ENCODE measurements at regions not wholly inside any gene's neighbourhood (a gene's known extent, or its start where the extent isn't known, plus 50 kb on each side); places are given as distances from the start of the nearest gene placed in this dataset.

DNA sequence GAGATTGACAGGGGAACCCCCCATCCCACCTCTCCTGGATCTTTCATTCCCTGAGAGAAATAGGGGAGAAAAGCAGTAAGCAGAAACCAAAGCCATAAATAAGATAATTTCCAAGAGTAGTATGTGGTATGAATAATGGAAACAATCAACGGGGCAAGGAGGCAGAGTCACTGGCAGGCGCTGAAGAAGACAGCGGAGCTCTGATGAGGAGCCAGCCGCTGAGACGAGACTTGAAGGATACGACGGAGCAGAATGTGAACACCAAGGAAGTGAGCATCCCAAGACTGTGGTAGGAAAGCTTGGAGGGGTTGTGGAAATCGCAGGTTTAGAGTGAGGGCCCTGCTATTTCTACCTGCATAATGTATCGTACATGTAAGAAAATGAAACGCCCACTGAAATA is 93.6 kb upstream of the CBLN2 start:
- CTCF ChIA-PET, result no interaction called here
- DNase-seq, result no peak

GRCh38 chr18:72637299-72637698 is 93.2 kb upstream of the CBLN2 start:
- Mint-ChIP-seq H3K36me3 (no peaks in the 10 kb centered on the region), H3K4me1 (ENCODE audit: low read depth) (peaks cover 2% of the 10 kb centered on the region), H3K4me3 (no peak overlapping the region), H3K27ac (no peak overlapping the region), H3K27me3 (no peaks in the 10 kb centered on the region), H3K9me3 (peaks cover 4% of the 10 kb centered on the region)
- intact Hi-C loops (cut with micrococcal nuclease), result no loop called here
- ChIA-PET POLR2A (no interaction called here), CTCF (no interaction called here)
- DNase-seq, result no peak

More for the DNA sequence above, 93.6 kb upstream of the CBLN2 start:
- intact Hi-C loops (cut with micrococcal nuclease), result no loop called here
- Mint-ChIP-seq H3K4me3 (no peak overlapping the region), H3K27me3 (no peaks in the 10 kb centered on the region), H3K27ac (no peak overlapping the region), H3K36me3 (no peaks in the 10 kb centered on the region), H3K4me1 (ENCODE audit: low read depth) (peaks cover 2% of the 10 kb centered on the region), H3K9me3 (peaks cover 4% of the 10 kb centered on the region)
- POLR2A ChIA-PET, result no interaction called here

DNA sequence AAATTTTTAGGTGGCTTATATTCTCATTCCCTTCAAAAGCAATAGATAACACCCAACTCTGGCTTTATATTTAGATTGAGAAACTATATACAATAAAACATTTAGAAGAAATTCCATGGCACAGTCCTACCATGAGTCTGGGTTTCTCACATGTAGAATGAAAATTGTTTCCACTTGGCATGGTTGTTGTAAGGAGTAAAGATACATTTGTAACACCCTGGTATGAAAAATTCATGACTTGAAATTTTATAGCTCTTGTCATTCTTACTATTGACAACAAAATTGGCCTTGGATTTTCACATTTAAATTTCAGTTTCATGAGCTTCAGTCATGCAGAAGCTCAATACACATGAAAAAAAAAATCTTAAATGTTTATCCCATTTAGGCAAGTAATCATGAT is 92.5 kb upstream of the CBLN2 start:
- no peak for DNase-seq
- peaks cover 2% of the 10 kb centered on the region for H3K4me1 Mint-ChIP-seq (ENCODE audit: low read depth)
- intact Hi-C loops (cut with micrococcal nuclease), result no loop called here
- ChIA-PET POLR2A (no interaction called here), CTCF (no interaction called here)
- no peaks in the 10 kb centered on the region for H3K27me3 Mint-ChIP-seq
- H3K4me3 Mint-ChIP-seq, result no peak overlapping the region
- H3K36me3 Mint-ChIP-seq, result no peaks in the 10 kb centered on the region
- peaks cover 4% of the 10 kb centered on the region for H3K9me3 Mint-ChIP-seq
- H3K27ac Mint-ChIP-seq, result no peak overlapping the region

DNA sequence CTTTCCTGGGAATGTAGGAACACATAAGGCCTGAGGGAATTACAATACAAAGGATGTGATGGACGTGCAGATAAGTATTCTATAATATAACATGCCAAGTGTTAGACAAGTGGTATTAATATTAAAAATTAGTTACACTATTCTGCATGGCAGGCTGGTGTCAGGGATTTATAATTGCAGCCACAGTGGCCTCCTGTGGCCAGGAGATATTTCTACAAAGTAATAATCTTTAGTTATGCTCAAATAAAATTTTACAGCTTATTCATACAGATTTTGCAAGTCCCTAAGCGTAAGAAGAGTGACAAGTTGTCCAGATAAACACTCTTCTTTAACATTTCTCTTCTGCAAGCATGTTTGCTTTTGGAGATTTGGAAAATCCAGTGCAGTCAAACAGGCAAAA is 90.4 kb upstream of the CBLN2 start:
- CTCF ChIA-PET, result no interaction called here
- H3K27ac Mint-ChIP-seq, result no peak overlapping the region
- peaks cover 4% of the 10 kb centered on the region for H3K9me3 Mint-ChIP-seq
- no peaks in the 10 kb centered on the region for H3K36me3 Mint-ChIP-seq
- no peaks in the 10 kb centered on the region for H3K4me1 Mint-ChIP-seq (ENCODE audit: low read depth)
- intact Hi-C loops (cut with micrococcal nuclease), result no loop called here
- no peaks in the 10 kb centered on the region for H3K27me3 Mint-ChIP-seq
- no peak for DNase-seq
- H3K4me3 Mint-ChIP-seq, result no peak overlapping the region
- POLR2A ChIA-PET, result no interaction called here

DNA sequence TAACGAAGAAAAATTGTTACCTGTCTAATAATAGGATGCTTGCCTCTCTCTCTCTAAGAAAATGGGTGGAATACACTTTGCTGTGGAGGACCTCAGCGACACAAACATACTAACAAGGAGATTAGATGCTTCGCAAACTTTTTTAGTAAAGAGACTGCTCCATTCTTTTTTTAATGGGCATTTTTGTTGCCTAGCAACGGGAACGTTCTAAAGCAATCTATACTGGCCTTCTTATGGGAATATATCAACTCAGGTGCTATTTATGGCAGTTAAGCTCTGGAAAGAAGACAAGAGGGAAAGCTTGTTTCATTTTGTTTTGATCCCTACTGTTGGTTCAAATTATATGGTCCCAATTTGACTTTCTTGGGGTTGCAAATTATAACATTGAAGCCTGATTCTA is 86.8 kb upstream of the CBLN2 start:
- H3K36me3 Mint-ChIP-seq, result no peaks in the 10 kb centered on the region
- H3K4me3 Mint-ChIP-seq, result no peak overlapping the region
- no peaks in the 10 kb centered on the region for H3K27me3 Mint-ChIP-seq
- ChIA-PET POLR2A (no interaction called here), CTCF (no interaction called here)
- H3K27ac Mint-ChIP-seq, result no peak overlapping the region
- no peaks in the 10 kb centered on the region for H3K4me1 Mint-ChIP-seq (ENCODE audit: low read depth)
- intact Hi-C loops (cut with micrococcal nuclease), result no loop called here
- H3K9me3 Mint-ChIP-seq, result no peaks in the 10 kb centered on the region
- no peak for DNase-seq

- ChIA-PET POLR2A (no interaction called here), CTCF (no interaction called here)
- Mint-ChIP-seq H3K27ac (no peak overlapping the region), H3K9me3 (no peaks in the 10 kb centered on the region), H3K4me1 (ENCODE audit: low read depth) (no peaks in the 10 kb centered on the region), H3K4me3 (no peak overlapping the region), H3K27me3 (no peaks in the 10 kb centered on the region), H3K36me3 (no peaks in the 10 kb centered on the region)
- intact Hi-C loops (cut with micrococcal nuclease), result no loop called here
- no peak for DNase-seq
Observed at GRCh38 chr18:72623444-72623843, 79.3 kb upstream of the CBLN2 start.

DNA sequence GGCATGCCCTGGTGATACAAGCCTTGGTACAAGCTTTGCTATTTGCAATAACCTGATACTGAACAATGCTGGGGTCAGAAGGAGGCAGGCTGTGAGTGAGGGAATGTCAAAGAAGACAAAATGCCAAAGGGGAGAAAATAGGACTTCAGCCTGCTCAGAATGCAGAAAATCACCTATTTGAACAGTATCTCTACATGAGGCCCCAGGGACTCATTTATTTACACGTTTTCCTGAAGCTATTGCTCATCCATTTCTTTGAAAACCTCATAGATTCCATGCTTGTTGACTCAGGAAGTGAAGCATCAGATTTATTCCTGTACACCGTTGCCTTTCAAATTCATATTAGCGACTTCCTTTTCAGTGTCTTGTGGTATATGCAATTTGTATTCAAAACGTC is 69.4 kb upstream of the CBLN2 start:
- CTCF ChIA-PET, result no interaction called here
- POLR2A ChIA-PET, result no interaction called here
- Mint-ChIP-seq H3K36me3 (no peaks in the 10 kb centered on the region), H3K4me1 (ENCODE audit: low read depth) (no peaks in the 10 kb centered on the region), H3K27ac (no peak overlapping the region), H3K27me3 (no peaks in the 10 kb centered on the region), H3K4me3 (no peak overlapping the region), H3K9me3 (peaks cover 2% of the 10 kb centered on the region)
- intact Hi-C loops (cut with micrococcal nuclease), result no loop called here
- DNase-seq, result no peak

GRCh38 chr18:72612894-72613533 is 68.9 kb upstream of the CBLN2 start:
- Mint-ChIP-seq H3K36me3 (no peaks in the 10 kb centered on the region), H3K27ac (no peak overlapping the region), H3K4me1 (ENCODE audit: low read depth) (no peaks in the 10 kb centered on the region), H3K9me3 (peaks cover 2% of the 10 kb centered on the region), H3K27me3 (no peaks in the 10 kb centered on the region), H3K4me3 (no peak overlapping the region)
- intact Hi-C loops (cut with micrococcal nuclease), result no loop called here
- POLR2A ChIA-PET, result no interaction called here
- DNase-seq, result no peak
- CTCF ChIA-PET, result no interaction called here

DNA sequence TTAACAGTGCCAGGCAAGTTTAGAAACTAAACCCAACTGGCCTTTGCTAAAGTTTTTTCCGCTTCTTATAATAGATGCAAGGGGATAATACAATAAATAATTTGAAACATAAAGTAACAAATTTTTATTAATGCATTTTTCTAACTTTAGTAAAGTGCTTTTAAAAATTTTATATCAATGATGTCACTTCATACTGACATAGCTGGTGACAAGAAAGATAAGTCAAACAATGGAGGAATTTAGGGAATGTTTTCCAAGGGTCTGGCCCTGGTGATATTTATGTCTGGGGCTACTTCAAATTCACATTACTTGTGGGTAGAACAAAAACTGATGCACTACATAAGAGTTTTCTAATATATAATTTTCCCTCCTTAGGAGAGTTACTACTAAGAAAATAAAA is 61.2 kb upstream of the CBLN2 start:
- ChIA-PET CTCF (no interaction called here), POLR2A (no interaction called here)
- intact Hi-C loops (cut with micrococcal nuclease), result no loop called here
- H3K9me3 Mint-ChIP-seq, result peaks cover 7% of the 10 kb centered on the region
- H3K4me3 Mint-ChIP-seq, result no peak overlapping the region
- no peak overlapping the region for H3K27ac Mint-ChIP-seq
- no peaks in the 10 kb centered on the region for H3K4me1 Mint-ChIP-seq (ENCODE audit: low read depth)
- no peaks in the 10 kb centered on the region for H3K36me3 Mint-ChIP-seq
- H3K27me3 Mint-ChIP-seq, result no peaks in the 10 kb centered on the region
- no peak for DNase-seq

GRCh38 chr18:72601944-72602343 is 57.8 kb upstream of the CBLN2 start:
- H3K4me3 Mint-ChIP-seq, result no peak overlapping the region
- ChIA-PET CTCF (no interaction called here), POLR2A (no interaction called here)
- no peaks in the 10 kb centered on the region for H3K4me1 Mint-ChIP-seq (ENCODE audit: low read depth)
- DNase-seq, result no peak
- intact Hi-C loops (cut with micrococcal nuclease), result no loop called here
- no peak overlapping the region for H3K27ac Mint-ChIP-seq
- no peaks in the 10 kb centered on the region for H3K27me3 Mint-ChIP-seq
- peaks cover 11% of the 10 kb centered on the region for H3K9me3 Mint-ChIP-seq
- no peaks in the 10 kb centered on the region for H3K36me3 Mint-ChIP-seq

DNA sequence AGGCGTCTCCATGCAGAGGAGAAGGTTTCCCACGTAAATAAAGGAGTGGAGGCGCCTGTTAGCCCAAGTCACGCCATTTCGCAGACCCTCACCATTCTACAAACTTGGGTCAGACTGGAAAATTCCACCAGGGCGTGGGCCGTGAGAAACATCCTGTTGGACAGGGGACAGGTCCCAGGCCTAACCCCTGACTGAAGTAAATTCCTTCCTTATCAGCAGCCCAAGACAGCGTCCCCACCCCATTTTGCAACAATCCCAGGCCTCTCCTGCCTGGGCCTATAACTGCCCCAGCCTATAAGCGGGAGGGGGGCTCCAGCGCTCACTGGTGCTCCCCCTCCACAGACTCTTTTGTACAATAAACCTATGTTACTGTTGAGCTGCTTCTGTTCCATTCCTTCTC is 57.3 kb upstream of the CBLN2 start:
- ChIA-PET CTCF (no interaction called here), POLR2A (no interaction called here)
- H3K27me3 Mint-ChIP-seq, result no peaks in the 10 kb centered on the region

More for the DNA sequence above, 57.3 kb upstream of the CBLN2 start:
- H3K4me1 Mint-ChIP-seq (ENCODE audit: low read depth), result no peaks in the 10 kb centered on the region
- no peak overlapping the region for H3K4me3 Mint-ChIP-seq
- DNase-seq, result no peak
- peaks cover 11% of the 10 kb centered on the region for H3K9me3 Mint-ChIP-seq
- no peaks in the 10 kb centered on the region for H3K36me3 Mint-ChIP-seq
- H3K27ac Mint-ChIP-seq, result no peak overlapping the region
- intact Hi-C loops (cut with micrococcal nuclease), result no loop called here

All from activated CD4-positive, alpha-beta memory T cell treated with anti-CD3 and anti-CD28 coated beads for 36 hours (primary cell).